D341Med (cell line): ENCODE measurements at regions not wholly inside any gene's neighbourhood (a gene's known extent, or its start where the extent isn't known, plus 50 kb on each side); places are given as distances from the start of the nearest gene placed in this dataset.
"Not testable (repeated sequence)": the region's sequence is repeated elsewhere in the genome, so short reads cannot be mapped to it uniquely, and the experiment has no call there.

Experiments used
- DNase-seq: peaks from one replicate; pipeline ENCODE4 v3.0.0; 2012; ENCODE audit warnings: low spot score

DNA sequence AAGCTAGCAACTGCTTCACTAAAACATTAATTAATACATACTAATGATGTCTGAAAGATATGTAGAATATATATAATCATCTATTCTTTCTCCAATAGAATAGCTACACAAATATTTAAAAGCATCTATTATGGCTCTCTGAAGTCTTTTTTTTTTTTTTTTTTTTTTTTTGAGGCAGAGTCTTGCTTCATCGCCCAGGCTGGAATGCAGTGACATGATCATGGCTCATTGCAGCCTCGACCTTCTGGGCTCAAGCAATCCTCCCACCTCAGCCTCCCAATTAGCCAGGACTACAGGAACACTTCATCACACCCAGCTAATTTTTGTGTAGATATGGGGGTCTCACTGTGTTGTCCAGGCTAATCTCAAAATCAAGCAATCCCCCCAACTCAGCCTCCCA lies 120.4 kb upstream of the KYNU start:
- DNase-seq = no peak

DNA sequence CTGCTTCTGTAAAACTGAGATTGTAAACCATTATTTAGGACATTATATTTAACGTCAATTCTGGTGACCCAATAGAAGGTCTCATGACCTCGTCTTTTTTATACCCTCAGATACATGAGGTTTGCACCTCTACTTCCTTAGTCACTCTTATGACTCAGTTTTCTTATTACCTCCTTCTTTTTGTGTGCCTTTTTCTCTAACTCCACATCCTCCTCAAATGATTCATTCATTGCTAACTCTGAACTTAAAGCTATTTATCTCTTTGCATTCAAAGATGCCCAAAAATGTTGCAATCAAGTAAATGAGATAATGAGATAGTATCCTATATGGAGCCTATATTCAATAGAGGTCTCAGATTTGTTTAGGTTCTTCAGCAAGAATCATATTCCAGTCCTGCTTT lies 121.0 kb upstream of the KYNU start:
- no peak for DNase-seq

DNA sequence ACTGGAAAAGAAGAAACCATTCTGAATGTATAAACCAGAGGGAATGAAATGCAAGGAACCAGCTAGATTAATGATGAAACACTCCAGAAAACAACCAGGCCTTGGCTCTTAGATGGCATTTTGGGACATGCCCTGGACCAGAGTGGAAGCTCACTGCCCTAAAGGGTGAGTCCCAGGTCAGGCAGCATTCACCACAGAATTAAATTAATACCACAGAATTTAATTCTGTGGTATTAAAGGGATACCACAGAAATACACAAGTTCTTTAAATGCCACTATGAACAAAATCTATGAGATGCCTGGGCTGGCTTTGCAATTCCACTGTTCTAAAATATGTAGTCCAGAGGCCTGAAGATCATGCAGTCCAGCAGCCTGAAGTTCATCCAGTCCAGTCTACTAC lies 122.3 kb upstream of the KYNU start:
- DNase-seq = no peak

DNA sequence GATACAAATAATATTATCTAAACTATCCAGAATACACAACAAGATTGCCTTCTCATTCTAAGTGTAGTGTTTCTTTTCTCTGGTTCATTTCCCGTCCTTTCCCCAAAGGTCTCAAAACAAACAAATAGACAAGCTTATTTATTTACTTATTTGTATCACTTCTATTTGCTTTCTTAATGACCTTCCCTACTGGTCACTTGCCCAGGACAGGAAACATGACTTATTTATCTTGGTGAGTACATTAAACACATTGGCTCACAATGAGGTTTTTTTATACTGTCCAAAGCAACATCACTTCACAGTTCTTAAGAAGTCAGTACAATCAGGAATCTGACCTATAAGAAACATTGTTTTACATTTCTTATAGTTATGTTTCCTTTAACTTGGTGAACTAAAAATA lies 123.3 kb upstream of the KYNU start:
- DNase-seq = no peak

GRCh38 chr2:142750858-142751257 lies 126.6 kb upstream of the KYNU start:
- no peak for DNase-seq

GRCh38 chr2:142748559-142749099 lies 128.8 kb upstream of the KYNU start:
- DNase-seq = no peak

DNA sequence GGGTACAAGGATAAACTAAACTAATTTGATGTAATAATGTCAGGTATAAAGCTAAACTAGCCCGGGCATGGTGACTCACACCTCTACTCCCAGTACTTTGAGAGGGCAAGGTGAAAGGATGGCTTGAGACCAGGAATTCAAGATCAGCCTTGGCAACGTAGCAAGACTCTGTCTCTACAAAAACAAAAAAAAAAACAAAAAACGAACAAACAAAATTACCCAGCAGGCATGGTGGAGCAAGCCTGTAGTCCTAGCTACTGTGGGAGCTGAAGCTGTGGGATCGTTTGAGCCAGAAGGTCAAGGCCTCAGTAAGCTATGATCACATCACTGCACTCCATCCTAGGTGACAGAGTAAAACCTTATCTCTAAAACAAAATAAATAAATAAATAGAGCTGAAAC lies 131.8 kb upstream of the KYNU start:
- no peak for DNase-seq

DNA sequence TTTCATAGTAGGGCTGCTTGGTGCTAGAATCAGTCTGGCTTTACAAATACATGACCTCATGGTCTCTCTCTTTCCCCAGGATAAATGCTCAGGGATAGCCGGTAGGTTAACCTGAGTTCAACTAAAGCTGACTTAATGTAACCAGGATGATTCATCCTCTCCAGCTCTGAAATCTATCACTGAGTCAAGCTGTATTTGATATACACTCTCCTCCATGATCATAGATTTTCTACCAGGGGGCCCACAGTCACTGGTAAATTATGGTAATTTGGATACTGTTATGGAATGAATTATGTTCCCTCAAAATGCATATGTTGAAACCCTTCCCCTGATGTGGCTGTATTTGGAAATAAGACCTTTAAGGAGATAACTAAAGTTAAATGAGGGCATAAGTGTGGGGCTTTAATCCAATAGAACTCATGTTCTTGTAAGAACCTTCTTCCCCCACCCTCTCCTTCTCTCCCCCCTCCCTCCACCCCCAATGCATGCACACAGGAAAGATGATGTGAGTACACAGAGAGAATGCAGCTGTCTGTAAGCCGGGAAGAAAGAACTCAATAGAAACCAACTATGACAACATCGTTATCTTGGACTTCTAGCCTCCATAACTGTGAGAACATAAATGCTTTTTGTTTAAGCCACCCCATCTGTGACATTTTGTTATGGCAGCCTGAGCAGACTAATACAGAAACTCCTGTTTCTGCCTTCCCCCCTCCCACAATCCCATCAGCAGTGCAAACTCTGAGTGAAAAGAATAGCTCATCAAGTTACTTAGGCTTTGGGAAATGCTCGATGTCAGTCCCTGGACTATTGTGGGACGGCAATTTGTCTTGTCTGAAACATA lies 134.9 kb upstream of the KYNU start:
- DNase-seq = no peak

DNA sequence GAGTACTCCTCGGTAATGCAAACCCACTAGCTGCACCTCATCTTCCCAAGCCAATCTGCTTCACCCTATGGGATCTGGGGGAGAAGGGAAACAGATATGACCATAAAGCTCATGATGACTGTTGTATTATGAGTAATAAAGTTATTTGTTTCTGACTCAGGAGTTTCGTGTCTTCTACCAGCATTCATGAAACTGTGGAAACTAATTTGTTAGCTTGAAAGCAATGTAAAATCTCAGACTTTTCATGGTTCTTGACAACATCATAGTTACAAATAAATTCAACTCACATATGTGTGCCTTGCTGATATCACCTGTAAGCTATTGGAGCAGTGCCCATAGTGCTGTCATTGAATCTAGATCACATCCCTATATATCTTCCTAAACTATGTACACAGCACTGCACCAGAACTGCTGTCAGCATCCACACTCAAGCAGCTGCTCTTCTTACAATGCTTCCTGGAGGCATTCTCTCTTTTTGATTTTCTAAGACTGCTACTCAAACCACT lies 135.6 kb upstream of the KYNU start:
- DNase-seq = no peak

DNA sequence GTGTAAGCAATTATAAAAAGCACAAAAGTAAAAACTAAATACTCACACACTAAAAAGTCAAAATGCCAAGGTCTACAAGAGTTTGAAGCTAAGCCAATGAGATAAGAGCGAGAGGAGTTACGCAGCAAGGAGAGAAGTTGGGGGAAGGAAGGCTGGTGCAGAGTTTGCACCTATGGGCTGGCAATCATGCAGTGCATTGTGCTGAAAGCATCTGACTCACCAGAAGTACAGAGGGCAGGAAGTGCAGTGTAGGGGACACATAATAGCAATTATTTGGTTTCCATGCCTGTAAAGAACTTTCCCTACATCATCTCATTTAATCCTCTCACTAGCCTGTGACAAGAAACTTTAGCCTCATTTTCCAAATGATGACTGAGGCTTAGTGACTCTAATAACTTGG lies 142.7 kb upstream of the KYNU start:
- no peak for DNase-seq

- DNase-seq = no peak
Measured at GRCh38 chr2:142734231-142734630, 143.2 kb upstream of the KYNU start.

DNA sequence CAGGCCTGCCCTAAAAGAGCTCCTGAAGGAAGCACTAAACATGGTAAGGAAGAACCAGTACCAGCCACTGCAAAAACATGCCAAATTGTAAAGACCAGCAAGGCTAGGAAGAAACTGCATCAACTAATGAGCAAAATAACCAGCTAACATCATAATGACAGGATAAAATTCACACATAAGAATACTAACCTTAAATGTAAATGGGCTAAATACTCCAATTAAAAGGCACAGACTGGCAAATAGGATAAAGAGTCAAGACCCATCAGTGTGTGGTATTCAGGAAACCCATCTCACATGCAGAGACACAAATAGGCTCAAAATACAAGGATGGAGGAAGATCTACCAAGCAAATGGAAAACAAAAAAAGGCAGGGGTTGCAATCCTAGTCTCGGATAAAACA lies 147.7 kb upstream of the KYNU start:
- not testable (repeated sequence) for DNase-seq

DNA sequence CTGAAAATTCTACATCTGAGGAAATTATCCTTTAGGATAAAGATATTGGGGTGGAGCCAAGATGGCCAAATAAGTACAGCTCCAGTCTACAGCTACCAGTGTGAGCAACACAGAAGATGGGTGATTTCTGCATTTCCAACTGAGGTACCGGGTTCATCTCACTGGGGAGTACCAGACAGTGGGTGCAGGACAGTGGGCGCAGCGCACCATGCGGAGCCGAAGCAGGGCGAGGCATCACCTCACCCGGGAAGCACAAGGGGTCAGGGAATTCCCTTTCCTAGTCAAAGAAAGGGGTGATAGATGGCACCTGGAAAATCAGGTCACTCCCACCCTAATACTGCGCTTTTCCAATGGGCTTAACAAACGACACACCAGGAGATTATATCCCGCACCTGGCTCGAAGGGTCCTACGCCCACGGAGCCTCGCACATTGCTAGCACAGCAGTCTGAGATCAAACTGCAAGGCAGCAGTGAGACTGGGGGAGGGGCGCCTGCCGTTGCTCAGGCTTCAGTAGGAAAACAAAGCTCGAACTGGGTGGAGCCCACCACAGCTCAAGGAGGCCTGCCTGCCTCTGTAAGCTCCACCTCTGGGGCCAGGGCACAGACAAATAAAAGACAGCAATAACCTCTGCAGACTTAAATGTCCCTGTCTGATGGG lies 149.5 kb upstream of the KYNU start:
- not testable (repeated sequence) for DNase-seq

DNA sequence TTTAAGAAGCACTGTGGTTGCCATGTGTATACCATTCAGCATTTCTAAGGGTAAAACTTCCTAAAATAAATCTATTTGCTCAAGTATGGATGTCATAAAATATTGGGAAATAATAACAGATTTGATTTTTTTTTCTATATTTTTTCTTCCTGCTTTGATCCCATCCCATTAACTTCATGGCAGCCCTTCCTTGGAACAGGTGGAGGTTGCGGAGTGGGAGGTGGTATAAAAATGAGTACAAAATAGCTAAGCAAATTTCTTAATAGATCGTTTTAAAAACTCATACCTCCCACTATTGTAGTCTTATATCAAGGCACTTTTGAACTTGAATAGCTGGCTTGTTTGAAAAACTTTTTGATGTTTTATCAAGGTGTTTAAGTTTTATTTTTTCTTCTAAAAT lies 152.1 kb upstream of the KYNU start:
- DNase-seq = no peak

GRCh38 chr2:142724713-142725349 lies 152.6 kb upstream of the KYNU start:
- no peak for DNase-seq

DNA sequence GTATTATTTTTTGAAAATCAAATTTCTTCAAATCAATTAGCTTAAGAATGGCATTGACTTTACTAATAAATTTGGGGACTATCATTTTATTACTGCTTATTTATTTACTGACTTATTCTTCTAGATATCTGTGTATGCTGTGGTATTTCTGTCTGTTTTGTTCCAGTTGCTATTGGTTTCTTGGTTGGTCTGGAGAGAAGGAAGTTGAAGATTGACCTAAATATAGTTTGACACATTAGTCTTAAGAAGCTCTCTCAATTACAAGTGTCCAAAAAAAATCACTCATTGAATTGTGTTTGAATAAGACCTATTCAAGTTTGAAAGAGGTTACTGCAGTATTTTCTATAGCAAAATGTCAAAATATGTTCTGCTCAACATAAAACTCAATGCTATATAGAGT lies 153.3 kb upstream of the KYNU start:
- no peak for DNase-seq

DNA sequence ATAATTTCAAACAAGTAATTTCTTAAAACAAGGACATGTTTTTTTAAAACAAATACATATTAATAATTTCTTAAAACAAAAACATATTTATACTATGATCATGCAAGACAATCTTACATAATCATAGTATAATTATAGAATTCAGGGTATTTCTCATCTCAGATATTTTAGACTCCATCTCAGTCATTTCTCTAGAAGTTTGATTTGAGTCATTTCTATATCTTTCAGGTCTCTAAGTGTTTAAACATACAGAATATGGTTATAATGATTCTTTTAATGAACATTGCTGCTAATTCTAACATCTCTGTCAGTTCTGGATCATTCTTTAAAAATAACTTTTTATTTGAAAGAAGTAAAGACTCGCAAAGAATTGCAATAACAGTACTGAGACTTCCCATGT lies 154.2 kb upstream of the KYNU start:
- no peak for DNase-seq

DNA sequence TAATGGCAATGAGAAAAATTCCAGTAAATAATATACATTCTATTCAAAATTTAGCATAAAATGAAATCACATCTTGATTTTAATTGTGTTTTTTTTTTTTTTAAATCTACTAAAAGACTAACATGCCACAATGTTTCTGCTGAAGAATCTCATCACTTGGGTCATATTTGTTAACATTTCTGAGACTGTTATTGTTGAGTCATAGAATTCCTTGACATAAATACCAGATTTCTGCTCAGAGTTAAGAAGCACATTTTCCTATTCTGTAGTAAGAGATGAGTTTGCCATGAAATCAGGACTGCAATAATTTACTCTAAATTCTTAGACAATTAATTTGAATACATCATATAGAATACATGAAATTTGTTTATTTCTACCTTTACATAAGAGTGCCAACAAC lies 154.9 kb upstream of the KYNU start:
- no peak for DNase-seq

DNA sequence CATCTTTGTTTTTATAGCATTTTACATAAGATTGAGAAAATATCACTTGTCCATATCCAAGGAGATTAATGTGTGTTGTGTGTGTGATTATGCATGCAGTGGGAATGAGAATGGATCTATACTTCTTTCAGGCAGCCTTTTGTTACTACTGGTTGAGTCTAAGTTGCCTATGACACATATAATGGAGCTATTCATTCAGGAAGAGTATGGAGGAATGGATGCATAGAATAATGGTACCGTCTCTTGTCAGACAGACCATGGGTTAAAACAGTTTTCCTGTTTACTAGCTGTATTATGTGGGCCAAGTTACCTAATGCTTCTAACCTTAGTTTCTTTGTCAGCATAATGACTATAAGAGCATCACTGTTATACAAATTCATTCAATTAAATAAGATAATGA lies 155.4 kb upstream of the KYNU start:
- DNase-seq = no peak

DNA sequence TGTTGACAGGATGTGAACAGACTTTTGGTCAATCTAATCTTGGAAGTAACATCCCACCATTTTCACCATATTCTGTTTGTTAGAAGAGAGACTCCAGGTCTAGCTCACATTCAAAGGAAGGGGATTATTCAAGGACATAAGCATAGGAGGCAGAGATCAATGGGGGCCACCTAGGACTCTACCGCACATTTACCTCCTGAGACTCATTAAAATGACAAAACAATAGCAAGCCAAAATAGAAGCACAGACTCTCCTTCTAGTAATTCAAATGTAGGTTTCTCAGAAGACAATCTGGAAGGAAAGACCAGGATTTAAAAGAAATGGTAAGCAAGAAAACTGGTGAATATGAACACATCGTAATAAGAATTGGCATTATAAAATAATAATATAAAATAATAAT lies 156.4 kb upstream of the KYNU start:
- DNase-seq = no peak

- DNase-seq = no peak
Measured at GRCh38 chr2:142718576-142719155, 158.8 kb upstream of the KYNU start.

GRCh38 chr2:142716463-142717242 lies 160.8 kb upstream of the KYNU start:
- DNase-seq = no peak
